ENCODE measurements at regions not wholly inside any gene's neighbourhood (a gene's known extent, or its start where the extent isn't known, plus 50 kb on each side); places are given as distances from the start of the nearest gene placed in this dataset.

- CTCF ChIA-PET = no interaction called here
- no peak for ATAC-seq (ENCODE audit: low read depth)
- Histone ChIP-seq H4K5ac (ENCODE audit: low read depth, low read length) (0 out of 2 replicates have a peak overlapping the region, but pooled peaks have one; percentile 15), H4K20me1 (ENCODE audit: insufficient read depth, low read length) (no peaks in the 10 kb centered on the region), H2AK5ac (ENCODE audit: low read depth, low read length) (no peak overlapping the region; the same call in 1 of the 2 replicates), H2BK15ac (ENCODE audit: low read depth, low read length) (peak overlapping the region; percentile 70; the same call in 2 of the 3 replicates), H4K8ac (ENCODE audit: low read depth in 2 of 2, low read length in 2 of 2) (peak overlapping the region in 1 of 2 experiments; percentile 24; a peak in 1 of 4 replicates), H2AFZ (replicated peaks; ENCODE audit: low read length, poor library complexity) (no peak overlapping the region), H2AK9ac (replicated peaks; ENCODE audit: low read depth, low read length, poor library complexity) (no peak overlapping the region), H4K91ac (ENCODE audit: insufficient read depth, low read depth, low read length) (peak overlapping the region; percentile 51; the same call in 1 of the 2 replicates), H3K27ac (ENCODE audit: insufficient read depth, low read length) (peak overlapping the region; percentile 28; the same call in 1 of the 2 replicates), H3K79me1 (ENCODE audit: low read depth in 1 of 2, low read length in 2 of 2) (peaks cover 5 to 6% of the 10 kb centered on the region in 2 experiments; a peak in 3 of 4 replicates), H3K56ac (ENCODE audit: extremely low read depth, insufficient read depth, low read length) (no peak overlapping the region), H2BK20ac (ENCODE audit: low read depth, low read length) (peak overlapping the region; percentile 76), H3K4me2 (ENCODE audit: low read depth, low read length) (no peak overlapping the region), H3K9me3 (ENCODE audit: control insufficient read depth, insufficient read depth, low read length) (no peaks in the 10 kb centered on the region), H3K4me3 (ENCODE audit: insufficient read depth, low read depth, low read length) (no peak overlapping the region), H2BK120ac (ENCODE audit: low read depth, low read length) (peak overlapping the region; percentile 77; the same call in 1 of the 2 replicates), H3K27me3 (ENCODE audit: control insufficient read depth, insufficient read depth, low read length) (no peaks in the 10 kb centered on the region), H3K36me3 (ENCODE audit: control insufficient read depth, insufficient read depth, low read length) (no peaks in the 10 kb centered on the region), H2BK5ac (ENCODE audit: low read depth, low read length, poor library complexity, severe bottlenecking) (no peak overlapping the region), H3K4ac (ENCODE audit: low read depth, low read length) (peak overlapping the region; percentile 19; the same call in 1 of the 2 replicates), H3K23ac (ENCODE audit: low read depth, low read length) (no peak overlapping the region), H3K18ac (ENCODE audit: low read depth, low read length) (peak overlapping the region; percentile 52; the same call in 1 of the 2 replicates), H3K14ac (replicated peaks; ENCODE audit: low read depth, low read length) (peak overlapping the region; percentile 68; the same call in 1 of the 2 replicates), H3K4me1 (ENCODE audit: control insufficient read depth, insufficient read depth, low read length) (peaks cover 22% of the 10 kb centered on the region), H3K9me1 (ENCODE audit: insufficient read depth, low read length) (peaks cover 6% of the 10 kb centered on the region; the same call in 1 of the 2 replicates), H3K9ac (ENCODE audit: low read depth, low read length) (no peak overlapping the region)
- no TSS peak for BruUV-seq (replicated peaks)
- in situ Hi-C loops (cut with MboI; ENCODE audit: low sequenced_read_pairs) = no loop called here
- WGBS, 2 experiments (ENCODE audit: extremely low coverage in 2 of 2, insufficient read length in 1 of 2) = no CpG with 5 or more reads among the region's 3 CpGs
- TF ChIP-seq RAD21 (IDR thresholded peaks at IDR 0.05; ENCODE audit: low read length) (no peak), FOS (IDR thresholded peaks at IDR 0.05; ENCODE audit: low read depth, low read length) (no peak), CEBPB (IDR thresholded peaks at IDR 0.05; ENCODE audit: low read depth, low read length) (no peak), USF2 (IDR thresholded peaks at IDR 0.05; ENCODE audit: low read depth, low read length) (no peak), BHLHE40 (IDR thresholded peaks at IDR 0.05; ENCODE audit: low read depth, low read length) (no peak), CTCF (conservative IDR thresholded peaks at IDR 0.05; ENCODE audit: low read depth, low read length) (no peak), MXI1 (IDR thresholded peaks at IDR 0.05; ENCODE audit: borderline replicate concordance, low read depth, low read length) (no peak), MAZ (IDR thresholded peaks at IDR 0.05; ENCODE audit: borderline replicate concordance, low read depth, low read length) (no peak), NFE2L2 (IDR thresholded peaks at IDR 0.05; ENCODE audit: low read depth, low read length) (no peak), RCOR1 (IDR thresholded peaks at IDR 0.05; ENCODE audit: insufficient replicate concordance, low read length) (no peak), ELK1 (IDR thresholded peaks at IDR 0.05; ENCODE audit: borderline replicate concordance, low read depth, low read length) (no peak), RFX5 (IDR thresholded peaks at IDR 0.05; ENCODE audit: low read depth, low read length) (no peak), POLR2A (IDR thresholded peaks at IDR 0.05; ENCODE audit: low read depth, low read length) (no peak)
- no peak for DNase-seq
- POLR2A ChIA-PET (ENCODE audit: unreplicated experiment) = no interaction called here
- intact Hi-C loops (cut with micrococcal nuclease) = no loop called here
- dilution Hi-C loops (cut with HindIII; ENCODE audit: low sequenced_read_pairs, unreplicated experiment) = no loop called here
Measured at GRCh38 chr12:75827061-75827460, 204.5 kb downstream of the PHLDA1 start.
